Nephron progenitor cell (in vitro differentiated cells): ENCODE measurements at regions not wholly inside any gene's neighbourhood (a gene's known extent, or its start where the extent isn't known, plus 50 kb on each side); places are given as distances from the start of the nearest gene placed in this dataset.
"Not testable (repeated sequence)": the region's sequence is repeated elsewhere in the genome, so short reads cannot be mapped to it uniquely, and the experiment has no call there.

ENCODE experiments used
- DNase-seq: peaks from one replicate; pipeline ENCODE4 v3.0.0; 2021
- H3K27ac Mint-ChIP-seq: 2 replicates; pipeline ENCODE4 v1.8.0; 2021; ENCODE audit warnings: mild to moderate bottlenecking, moderate library complexity, mixed read lengths
- H3K27me3 Mint-ChIP-seq: 2 replicates; pipeline ENCODE4 v1.8.0; 2021; ENCODE audit warnings: mild to moderate bottlenecking, low read depth, mixed read lengths; ENCODE audit not compliant: poor library complexity
- H3K36me3 Mint-ChIP-seq: 2 replicates; pipeline ENCODE4 v1.8.0; 2021; ENCODE audit warnings: low read depth, mixed read lengths
- H3K4me1 Mint-ChIP-seq: 2 replicates; pipeline ENCODE4 v1.8.0; 2021; ENCODE audit warnings: mixed read lengths
- H3K4me3 Mint-ChIP-seq: 2 replicates; pipeline ENCODE4 v1.8.0; 2021; ENCODE audit warnings: mild to moderate bottlenecking, moderate library complexity, mixed read lengths
- H3K9me3 Mint-ChIP-seq: 2 replicates; pipeline ENCODE4 v1.8.0; 2021; ENCODE audit warnings: mild to moderate bottlenecking, moderate library complexity, mixed read lengths
- TF ChIP-seq, protein P1 (sequence below): fragments of 200-600 bp; sonication (generic); IDR thresholded peaks from 2 replicates; pipeline ENCODE4 v1.5.0; 2021; ENCODE audit warnings: antibody characterized with exemption

DNA sequence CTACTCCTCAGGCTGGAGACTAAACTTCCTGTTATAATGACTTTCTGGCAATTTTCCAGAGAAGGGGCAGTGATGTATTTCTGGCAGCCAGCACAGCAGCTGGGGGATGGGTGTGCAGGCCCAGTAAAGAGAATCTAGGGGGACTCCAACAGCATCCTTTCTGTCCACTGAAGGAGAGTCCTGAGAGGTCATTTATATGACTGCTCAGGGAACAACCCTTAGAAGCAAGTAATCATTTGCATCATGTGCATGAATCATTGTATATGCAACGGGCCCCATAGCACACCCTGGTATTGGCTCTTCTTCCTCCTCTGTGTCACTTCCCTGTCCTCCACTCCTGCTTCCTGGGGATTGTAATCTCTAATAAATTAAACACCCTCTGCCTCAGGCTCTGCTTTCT is 493.8 kb downstream of the RPS29 start:
- H3K36me3 Mint-ChIP-seq = no peaks in the 10 kb centered on the region
- no peak overlapping the region for H3K4me3 Mint-ChIP-seq
- H3K27ac Mint-ChIP-seq = no peak overlapping the region
- H3K4me1 Mint-ChIP-seq = no peaks in the 10 kb centered on the region
- no peaks in the 10 kb centered on the region for H3K27me3 Mint-ChIP-seq
- no peaks in the 10 kb centered on the region for H3K9me3 Mint-ChIP-seq
- DNase-seq = no peak
- TF ChIP-seq, protein P1, sequence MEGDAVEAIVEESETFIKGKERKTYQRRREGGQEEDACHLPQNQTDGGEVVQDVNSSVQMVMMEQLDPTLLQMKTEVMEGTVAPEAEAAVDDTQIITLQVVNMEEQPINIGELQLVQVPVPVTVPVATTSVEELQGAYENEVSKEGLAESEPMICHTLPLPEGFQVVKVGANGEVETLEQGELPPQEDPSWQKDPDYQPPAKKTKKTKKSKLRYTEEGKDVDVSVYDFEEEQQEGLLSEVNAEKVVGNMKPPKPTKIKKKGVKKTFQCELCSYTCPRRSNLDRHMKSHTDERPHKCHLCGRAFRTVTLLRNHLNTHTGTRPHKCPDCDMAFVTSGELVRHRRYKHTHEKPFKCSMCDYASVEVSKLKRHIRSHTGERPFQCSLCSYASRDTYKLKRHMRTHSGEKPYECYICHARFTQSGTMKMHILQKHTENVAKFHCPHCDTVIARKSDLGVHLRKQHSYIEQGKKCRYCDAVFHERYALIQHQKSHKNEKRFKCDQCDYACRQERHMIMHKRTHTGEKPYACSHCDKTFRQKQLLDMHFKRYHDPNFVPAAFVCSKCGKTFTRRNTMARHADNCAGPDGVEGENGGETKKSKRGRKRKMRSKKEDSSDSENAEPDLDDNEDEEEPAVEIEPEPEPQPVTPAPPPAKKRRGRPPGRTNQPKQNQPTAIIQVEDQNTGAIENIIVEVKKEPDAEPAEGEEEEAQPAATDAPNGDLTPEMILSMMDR = no peak

DNA sequence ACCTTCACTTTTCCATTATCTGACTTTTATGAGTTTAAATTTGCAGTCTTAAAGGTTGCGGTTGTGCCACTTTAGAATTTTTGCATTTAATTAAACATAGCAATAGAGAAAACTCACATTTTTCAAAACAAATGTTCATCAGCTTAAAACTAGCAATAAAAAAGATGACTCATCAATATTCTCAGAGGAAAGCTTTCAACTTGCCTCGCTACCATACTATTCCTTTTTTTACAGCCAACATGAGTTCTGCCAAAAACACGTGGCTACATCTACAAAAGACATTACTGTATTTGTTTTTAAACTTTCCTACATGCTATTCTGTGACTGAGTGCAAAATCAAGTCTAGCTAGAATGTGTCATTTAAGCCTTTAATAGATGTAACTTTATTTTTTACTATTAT is 497.1 kb downstream of the RPS29 start:
- no peaks in the 10 kb centered on the region for H3K27me3 Mint-ChIP-seq
- H3K9me3 Mint-ChIP-seq = no peaks in the 10 kb centered on the region
- no peak overlapping the region for H3K27ac Mint-ChIP-seq
- H3K4me3 Mint-ChIP-seq = no peak overlapping the region
- TF ChIP-seq, protein P1 = no peak
- H3K4me1 Mint-ChIP-seq = no peaks in the 10 kb centered on the region
- H3K36me3 Mint-ChIP-seq = no peaks in the 10 kb centered on the region
- no peak for DNase-seq

DNA sequence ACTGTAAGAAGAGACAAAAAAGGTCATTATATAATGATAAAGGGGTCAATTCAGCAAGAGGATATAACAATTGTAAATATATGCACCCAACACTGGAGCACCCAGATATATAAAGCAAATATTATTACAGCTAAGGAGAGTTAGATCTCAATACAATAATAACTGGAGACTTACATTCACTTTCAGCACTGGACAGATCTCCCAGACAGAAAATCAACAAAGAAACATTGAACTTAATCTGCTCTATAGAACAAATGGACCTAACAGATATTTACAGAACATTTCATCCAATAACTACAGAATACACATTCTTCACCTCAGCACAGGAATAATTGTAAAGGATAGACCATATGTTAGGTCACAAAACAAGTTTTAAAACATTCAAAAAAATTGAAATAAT is 512.9 kb downstream of the RPS29 start:
- not testable (repeated sequence) for H3K27ac Mint-ChIP-seq, H3K4me3 Mint-ChIP-seq, H3K9me3 Mint-ChIP-seq, DNase-seq, H3K4me1 Mint-ChIP-seq, H3K27me3 Mint-ChIP-seq, H3K36me3 Mint-ChIP-seq

DNA sequence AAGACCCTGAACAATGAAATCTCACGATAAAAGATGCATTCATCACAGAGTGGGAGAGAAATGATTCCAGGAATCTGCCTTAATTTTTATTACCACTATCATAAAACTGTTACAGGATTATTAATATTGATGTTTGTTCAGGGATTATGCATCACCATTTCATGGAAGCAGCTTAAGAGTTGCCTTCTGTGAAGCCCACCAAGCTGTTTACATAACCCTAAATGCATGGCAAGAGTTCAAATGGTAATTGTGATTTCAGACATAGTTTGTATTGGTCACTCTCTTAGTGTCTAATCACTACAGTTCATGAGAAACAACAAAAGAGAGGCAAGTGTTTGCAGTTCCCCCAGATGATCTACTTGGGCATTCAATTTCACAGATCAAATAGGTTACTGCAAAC is 527.7 kb downstream of the RPS29 start:
- Mint-ChIP-seq H3K9me3 (no peaks in the 10 kb centered on the region), H3K36me3 (no peaks in the 10 kb centered on the region), H3K27ac (no peak overlapping the region), H3K4me3 (no peak overlapping the region), H3K27me3 (no peaks in the 10 kb centered on the region), H3K4me1 (peaks cover 8% of the 10 kb centered on the region)
- TF ChIP-seq, protein P1 = no peak
- DNase-seq = no peak

DNA sequence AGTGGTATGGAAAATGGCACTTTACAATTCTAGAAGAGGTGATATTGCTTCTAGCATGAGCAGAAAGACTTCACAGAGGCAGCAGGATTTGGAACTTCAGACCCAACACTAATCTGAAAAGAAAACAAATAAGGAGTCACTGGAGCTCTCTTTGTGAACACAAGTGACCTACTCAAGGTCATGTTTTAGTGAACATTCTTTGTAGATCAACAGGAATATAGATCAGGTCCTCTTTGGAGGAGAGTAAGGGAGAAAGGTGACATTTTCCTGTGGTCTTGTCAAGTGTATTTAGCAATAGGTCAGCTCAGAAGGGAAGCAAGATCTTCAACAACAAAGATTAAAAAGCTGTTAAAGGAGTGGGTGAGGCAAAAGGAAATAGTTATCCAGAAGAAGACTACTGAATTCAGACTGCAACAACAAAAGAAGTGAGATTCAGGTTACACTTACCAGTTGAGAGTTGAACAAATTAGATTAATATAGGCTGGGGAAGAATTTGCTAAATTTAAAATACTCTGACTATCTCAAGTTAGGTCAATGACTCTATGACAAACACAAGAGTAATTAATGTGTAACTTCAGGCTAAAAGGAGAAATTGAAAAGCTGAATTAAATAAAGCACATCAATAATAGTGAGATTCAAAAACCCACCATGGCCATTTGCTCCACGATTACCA is 528.2 kb downstream of the RPS29 start:
- Mint-ChIP-seq H3K4me1 (peaks cover 8% of the 10 kb centered on the region), H3K27ac (peak overlapping the region; percentile 26), H3K36me3 (no peaks in the 10 kb centered on the region), H3K4me3 (no peak overlapping the region), H3K27me3 (no peaks in the 10 kb centered on the region), H3K9me3 (no peaks in the 10 kb centered on the region)
- DNase-seq = no peak
- TF ChIP-seq, protein P1 = no peak

DNA sequence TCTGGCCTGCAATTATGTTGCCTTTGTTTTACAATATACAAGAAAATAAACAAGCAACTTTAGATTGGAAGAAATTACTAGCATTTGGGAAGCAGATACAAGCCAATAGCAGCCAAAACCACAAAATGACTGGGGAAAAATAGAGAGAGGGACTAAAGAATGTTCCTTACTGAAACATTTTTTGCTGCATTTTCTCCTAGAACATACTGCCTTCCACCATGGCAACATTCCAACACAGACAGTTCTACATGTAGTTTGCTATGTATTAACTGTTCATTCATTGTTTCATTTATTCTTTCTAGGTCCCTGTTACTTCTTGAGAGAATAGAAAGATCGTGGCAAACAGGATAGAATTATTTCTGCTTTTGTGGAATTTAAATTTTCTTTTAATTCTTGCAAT is 530.2 kb downstream of the RPS29 start:
- no peaks in the 10 kb centered on the region for H3K27me3 Mint-ChIP-seq
- H3K27ac Mint-ChIP-seq = no peak overlapping the region
- no peak for DNase-seq
- peaks cover 8% of the 10 kb centered on the region for H3K4me1 Mint-ChIP-seq
- TF ChIP-seq, protein P1 = no peak
- no peaks in the 10 kb centered on the region for H3K36me3 Mint-ChIP-seq
- no peak overlapping the region for H3K4me3 Mint-ChIP-seq
- no peaks in the 10 kb centered on the region for H3K9me3 Mint-ChIP-seq
